NCI-H2107 (cell line): ENCODE measurements at regions not wholly inside any gene's neighbourhood (a gene's known extent, or its start where the extent isn't known, plus 50 kb on each side); places are given as distances from the start of the nearest gene placed in this dataset.
"Not testable (repeated sequence)": the region's sequence is repeated elsewhere in the genome, so short reads cannot be mapped to it uniquely, and the experiment has no call there.

Experiments used
- DNase-seq: peaks from one replicate; lab custom pipeline; 2025; lab: John Stamatoyannopoulos, UW

GRCh38 chr5:108696951-108697715 is 50.6 kb upstream of the FER start:
- DNase-seq: no peak

- DNase-seq: no peak
Measured at GRCh38 chr5:108696407-108696806, 51.3 kb upstream of the FER start.

GRCh38 chr5:108688485-108688884 is 59.2 kb upstream of the FER start:
- DNase-seq: no peak

GRCh38 chr5:108687595-108688200 is 60.0 kb upstream of the FER start:
- DNase-seq: no peak

GRCh38 chr5:108686676-108687075 is 61.0 kb upstream of the FER start:
- DNase-seq: no peak

- DNase-seq: not testable (repeated sequence)
Measured at GRCh38 chr5:108685448-108686216, 62.1 kb upstream of the FER start.

- DNase-seq: no peak
Measured at GRCh38 chr5:108681079-108681921, 66.4 kb upstream of the FER start.

- no peak for DNase-seq
Measured at GRCh38 chr5:108678091-108678490, 69.6 kb upstream of the FER start.

GRCh38 chr5:108675736-108676135 is 72.0 kb upstream of the FER start:
- no peak for DNase-seq

GRCh38 chr5:108672639-108673038 is 75.1 kb upstream of the FER start:
- DNase-seq: no peak

- no peak for DNase-seq
Measured at GRCh38 chr5:108670591-108671289, 77.0 kb upstream of the FER start.

- DNase-seq: no peak
Measured at GRCh38 chr5:108669462-108669861, 78.2 kb upstream of the FER start.

GRCh38 chr5:108661590-108662219 is 86.0 kb upstream of the FER start:
- DNase-seq: no peak

- DNase-seq: no peak
Measured at GRCh38 chr5:108661024-108661423, 86.7 kb upstream of the FER start.

- DNase-seq: no peak
Measured at GRCh38 chr5:108660291-108660690, 87.4 kb upstream of the FER start.

GRCh38 chr5:108659531-108659930 is 88.2 kb upstream of the FER start:
- DNase-seq: no peak

- no peak for DNase-seq
Measured at GRCh38 chr5:108655750-108656450, 91.8 kb upstream of the FER start.

- DNase-seq: no peak
Measured at GRCh38 chr5:108654051-108654450, 93.6 kb upstream of the FER start.

GRCh38 chr5:108653201-108653600 is 94.5 kb upstream of the FER start:
- no peak for DNase-seq

- no peak for DNase-seq
Measured at GRCh38 chr5:108650997-108651396, 96.7 kb upstream of the FER start.
